Prostate gland (tissue), 2 donors: ENCODE measurements at regions not wholly inside any gene's neighbourhood (a gene's known extent, or its start where the extent isn't known, plus 50 kb on each side); places are given as distances from the start of the nearest gene placed in this dataset.
"Not testable (repeated sequence)": the region's sequence is repeated elsewhere in the genome, so short reads cannot be mapped to it uniquely, and the experiment has no call there.

Experiments used
- DNase-seq: peaks from one replicate; pipeline ENCODE4 v3.0.0-alpha.2; 2019; ENCODE audit warnings: low spot score
- H3K27ac ChIP-seq, 2 donors: fragments of 200-600 bp; sonication (generic); 2 replicates each; pipeline ENCODE4 v1.5.1; 2017 to 2019
- H3K27me3 ChIP-seq: fragments of 200-600 bp; sonication (generic); replicated peaks from 2 replicates; pipeline ENCODE4 v1.5.1; 2019; ENCODE audit not compliant: insufficient read depth
- H3K36me3 ChIP-seq, 2 donors: fragments of 200-600 bp; sonication (generic); 1 replicate in 1 of 2; 2 replicates in 1 of 2; pipeline versions ENCODE4 v1.5.1 to v1.8.1; 2017 to 2019
- H3K4me1 ChIP-seq: fragments of 200-600 bp; sonication (generic); replicated peaks from 2 replicates; pipeline ENCODE4 v1.5.1; 2019
- H3K4me3 ChIP-seq, 2 donors: fragments of 200-600 bp; sonication (generic); 2 replicates each; pipeline ENCODE4 v1.5.1; 2017 to 2019
- H3K9me3 ChIP-seq: fragments of 200-600 bp; sonication (generic); 2 replicates; pipeline ENCODE4 v1.5.1; 2017
- POLR2A ChIP-seq: fragments of 450-650 bp; IDR thresholded peaks from one replicate; pipeline ENCODE4 v1.6.1; 2016; ENCODE audit warnings: antibody characterized with exemption, mild to moderate bottlenecking
- POLR2AphosphoS5 ChIP-seq: sonication (generic); formaldehyde crosslinking; IDR thresholded peaks from one replicate; pipeline ENCODE4 v1.6.1; 2017; ENCODE audit warnings: antibody characterized with exemption
- WGBS: methylation state at CpG from one replicate; pipeline ENCODE4 v1.1.5; 2018; 5-methylcytosine and 5-hydroxymethylcytosine counted together
- intact Hi-C: fragments of 100-400 bp; cut with DNase I; formaldehyde crosslinking; loops from one replicate; pipeline ENCODE4 v1.14.2; 2022
- TF ChIP-seq, protein P1 (sequence below), 4 experiments: fragments of 200-600 bp in 2 of 4; fragments of 450-650 bp in 2 of 4; sonication (generic) in 2 of 4; IDR thresholded peaks; 1 replicate in 3 of 4; 2 replicates in 1 of 4; pipeline ENCODE4 v1.5.1; 2016 to 2019; ENCODE audit warnings: antibody characterized with exemption in 4 of 4, mild to moderate bottlenecking in 2 of 4, moderate library complexity in 2 of 4

DNA sequence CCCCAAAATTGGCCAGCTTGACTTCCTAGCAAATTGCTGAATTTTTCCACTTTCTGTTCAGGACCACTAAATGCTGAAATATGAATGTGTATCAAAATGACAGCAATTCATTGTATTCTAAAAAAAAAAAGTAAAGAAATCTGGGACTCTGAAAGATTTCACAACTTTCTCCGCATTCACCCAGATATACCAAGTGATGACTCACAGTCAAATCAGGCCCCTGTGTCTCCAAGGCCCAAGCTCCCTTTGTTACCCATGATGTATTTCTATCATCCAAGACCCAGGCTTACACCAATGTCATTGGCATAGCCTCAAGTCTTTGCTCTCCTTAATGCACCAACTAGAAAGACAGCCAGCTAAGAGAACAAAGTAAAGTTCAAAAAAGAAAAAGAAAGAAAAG, 493.9 kb downstream of the NTRK2 start:
- intact Hi-C loops, result no loop called here
- Histone ChIP-seq H3K4me3 (no peak overlapping the region), H3K27me3 (no peaks in the 10 kb centered on the region), H3K36me3 (no peaks in the 10 kb centered on the region), H3K9me3 (no peaks in the 10 kb centered on the region), H3K4me1 (no peaks in the 10 kb centered on the region), H3K27ac (no peak overlapping the region)
- WGBS, result 92% methylated on average over 1 of the region's 1 CpG
- TF ChIP-seq, protein P1, sequence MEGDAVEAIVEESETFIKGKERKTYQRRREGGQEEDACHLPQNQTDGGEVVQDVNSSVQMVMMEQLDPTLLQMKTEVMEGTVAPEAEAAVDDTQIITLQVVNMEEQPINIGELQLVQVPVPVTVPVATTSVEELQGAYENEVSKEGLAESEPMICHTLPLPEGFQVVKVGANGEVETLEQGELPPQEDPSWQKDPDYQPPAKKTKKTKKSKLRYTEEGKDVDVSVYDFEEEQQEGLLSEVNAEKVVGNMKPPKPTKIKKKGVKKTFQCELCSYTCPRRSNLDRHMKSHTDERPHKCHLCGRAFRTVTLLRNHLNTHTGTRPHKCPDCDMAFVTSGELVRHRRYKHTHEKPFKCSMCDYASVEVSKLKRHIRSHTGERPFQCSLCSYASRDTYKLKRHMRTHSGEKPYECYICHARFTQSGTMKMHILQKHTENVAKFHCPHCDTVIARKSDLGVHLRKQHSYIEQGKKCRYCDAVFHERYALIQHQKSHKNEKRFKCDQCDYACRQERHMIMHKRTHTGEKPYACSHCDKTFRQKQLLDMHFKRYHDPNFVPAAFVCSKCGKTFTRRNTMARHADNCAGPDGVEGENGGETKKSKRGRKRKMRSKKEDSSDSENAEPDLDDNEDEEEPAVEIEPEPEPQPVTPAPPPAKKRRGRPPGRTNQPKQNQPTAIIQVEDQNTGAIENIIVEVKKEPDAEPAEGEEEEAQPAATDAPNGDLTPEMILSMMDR (IDR thresholded peaks at IDR 0.05), result no peak
- TF ChIP-seq POLR2AphosphoS5 (no peak), POLR2A (no peak)
- DNase-seq, result no peak

DNA sequence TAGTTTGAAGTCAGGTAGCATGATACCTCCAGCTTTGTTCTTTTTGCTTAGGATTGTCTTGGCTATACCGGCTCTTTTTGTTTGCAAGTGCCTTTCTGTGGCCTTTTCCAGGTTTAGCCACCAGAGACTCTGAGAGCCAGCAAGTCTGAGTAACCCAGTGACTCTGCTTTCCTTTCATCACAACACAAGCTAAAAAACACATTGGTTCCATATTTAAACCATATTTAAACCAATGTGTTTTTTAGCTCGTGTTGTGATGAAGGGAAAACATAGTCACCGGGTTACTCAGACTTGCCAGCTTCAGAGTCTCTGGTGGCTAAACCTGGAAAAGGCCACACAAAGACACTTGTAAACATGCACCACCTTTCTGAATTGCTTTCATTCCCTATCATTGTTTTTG, 493.3 kb downstream of the NTRK2 start:
- no peak overlapping the region for H3K27ac ChIP-seq

DNA sequence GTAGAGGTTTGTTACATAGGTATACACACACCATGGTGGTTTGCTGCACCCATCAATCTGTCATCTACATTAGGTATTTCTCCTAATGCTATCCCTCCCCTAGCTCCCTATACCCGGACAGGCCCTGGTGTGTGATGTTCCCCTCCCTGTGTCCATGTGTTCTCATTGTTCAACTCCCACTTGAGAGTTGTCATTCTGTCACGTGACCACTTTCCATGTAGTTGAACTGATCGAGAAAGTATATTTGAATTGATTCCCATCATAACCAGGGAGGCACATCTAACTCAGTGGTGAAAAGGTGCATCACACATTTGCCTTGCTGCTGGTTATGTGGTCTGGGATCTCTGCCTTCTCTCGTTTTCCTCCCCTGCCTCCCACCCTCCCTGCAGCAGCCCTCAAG, 491.4 kb downstream of the NTRK2 start:
- H3K9me3 ChIP-seq, H3K4me1 ChIP-seq, H3K27me3 ChIP-seq, H3K4me3 ChIP-seq, H3K27ac ChIP-seq, intact Hi-C loops, DNase-seq, H3K36me3 ChIP-seq: not testable (repeated sequence)
- 85% methylated on average over 1 of the region's 4 CpGs for WGBS

More for the DNA sequence above, 493.3 kb downstream of the NTRK2 start:
- no peaks in the 10 kb centered on the region for H3K27me3 ChIP-seq
- intact Hi-C loops, result no loop called here
- no peaks in the 10 kb centered on the region for H3K36me3 ChIP-seq
- no peak overlapping the region for H3K4me3 ChIP-seq
- H3K9me3 ChIP-seq, result no peaks in the 10 kb centered on the region
- H3K4me1 ChIP-seq, result no peaks in the 10 kb centered on the region
- no peak for TF ChIP-seq POLR2A
- TF ChIP-seq, protein P1 (IDR thresholded peaks at IDR 0.05), result no peak
- WGBS, result 58% methylated on average over 3 of the region's 3 CpGs
- DNase-seq, result no peak

DNA sequence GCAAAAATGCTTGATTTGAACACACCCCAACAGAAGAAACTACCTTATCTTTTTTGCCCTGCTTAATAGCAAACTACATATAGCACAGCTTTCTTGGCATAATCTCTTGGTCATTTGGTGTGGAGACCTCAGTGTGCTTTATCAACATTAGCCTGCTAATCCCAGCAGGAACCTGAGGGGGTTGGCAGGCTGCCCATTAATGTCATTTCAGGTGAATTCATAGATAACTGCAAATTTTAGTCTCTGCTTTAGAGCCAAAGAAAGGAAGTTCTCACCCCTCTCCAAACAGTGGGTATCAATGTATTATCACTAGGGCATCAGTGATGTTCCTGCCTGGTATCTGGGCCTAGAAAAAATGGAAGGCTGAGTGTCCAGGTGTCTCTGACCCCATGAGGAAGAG, 489.0 kb downstream of the NTRK2 start:
- no peak for DNase-seq
- no peaks in the 10 kb centered on the region for H3K4me1 ChIP-seq
- no peak for TF ChIP-seq POLR2A
- TF ChIP-seq, protein P1 (IDR thresholded peaks at IDR 0.05), result no peak
- no peak for TF ChIP-seq POLR2AphosphoS5
- H3K27me3 ChIP-seq, result no peaks in the 10 kb centered on the region
- intact Hi-C loops, result no loop called here
- no peak overlapping the region for H3K27ac ChIP-seq
- no peaks in the 10 kb centered on the region for H3K9me3 ChIP-seq
- H3K36me3 ChIP-seq, result no peaks in the 10 kb centered on the region
- H3K4me3 ChIP-seq, result no peak overlapping the region

DNA sequence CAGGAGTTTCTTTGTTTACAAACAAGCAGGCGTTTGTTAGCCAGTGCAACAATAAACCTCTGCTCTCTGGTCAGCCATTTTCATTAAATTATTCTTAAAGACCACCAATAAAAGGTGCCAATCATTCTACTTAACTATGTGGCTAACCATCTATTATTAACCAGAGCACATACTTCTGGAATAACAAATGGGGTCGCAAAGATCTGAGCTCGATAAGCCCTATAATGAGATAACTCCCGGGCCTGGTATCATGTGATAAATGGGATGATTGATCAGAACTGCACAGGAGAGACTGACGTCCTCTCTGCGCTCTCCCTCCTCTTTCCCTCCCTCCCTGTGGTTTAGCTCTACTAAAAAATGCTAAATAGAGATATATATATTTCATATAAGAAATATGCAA, 488.2 kb downstream of the NTRK2 start:
- 56% methylated on average over 6 of the region's 6 CpGs for WGBS
- Histone ChIP-seq H3K27ac (no peak overlapping the region), H3K36me3 (no peaks in the 10 kb centered on the region), H3K9me3 (no peaks in the 10 kb centered on the region), H3K27me3 (no peaks in the 10 kb centered on the region), H3K4me1 (no peaks in the 10 kb centered on the region), H3K4me3 (no peak overlapping the region)
- intact Hi-C loops, result no loop called here
- TF ChIP-seq, protein P1 (IDR thresholded peaks at IDR 0.05), result no peak
- no peak for TF ChIP-seq POLR2AphosphoS5
- no peak for TF ChIP-seq POLR2A
- no peak for DNase-seq
